ENCODE measurements at regions not wholly inside any gene's neighbourhood (a gene's known extent, or its start where the extent isn't known, plus 50 kb on each side); places are given as distances from the start of the nearest gene placed in this dataset.

- H3K9me3 ChIP-seq, result no peaks in the 10 kb centered on the region
- TF ChIP-seq POLR2A (IDR thresholded peaks at IDR 0.05), result no peak
- TF ChIP-seq CTCF (IDR thresholded peaks at IDR 0.05), result no peak
- no peak for TF ChIP-seq POLR2AphosphoS5 (IDR thresholded peaks at IDR 0.05; ENCODE audit: insufficient read depth in 1 of 2, low read depth in 1 of 2)
- no peak overlapping the region for H3K4me3 ChIP-seq
- H3K27ac ChIP-seq, result no peak overlapping the region
- intact Hi-C loops (cut with DNase I), result no loop called here
- peaks cover 7% of the 10 kb centered on the region for H3K4me1 ChIP-seq
- DNase-seq (ENCODE audit: extremely low spot score in 2 of 2), result no peak
- no peaks in the 10 kb centered on the region for H3K36me3 ChIP-seq
- no peaks in the 10 kb centered on the region for H3K27me3 ChIP-seq
Measured at GRCh38 chr2:19473350-19473749, 114.9 kb upstream of the OSR1 start.

- TF ChIP-seq CTCF (IDR thresholded peaks at IDR 0.05) (no peak), POLR2AphosphoS5 (IDR thresholded peaks at IDR 0.05; ENCODE audit: insufficient read depth in 1 of 2, low read depth in 1 of 2) (no peak)
- Histone ChIP-seq H3K36me3 (no peaks in the 10 kb centered on the region), H3K4me3 (no peak overlapping the region), H3K27ac (no peak overlapping the region), H3K4me1 (peaks cover 7% of the 10 kb centered on the region), H3K27me3 (no peaks in the 10 kb centered on the region), H3K9me3 (no peaks in the 10 kb centered on the region)
- DNase-seq (ENCODE audit: extremely low spot score in 2 of 2), result no peak
- intact Hi-C loops (cut with DNase I), result no loop called here
Measured at GRCh38 chr2:19472391-19472978, 114.1 kb upstream of the OSR1 start.

- intact Hi-C loops (cut with DNase I), result no loop called here
- Histone ChIP-seq H3K27ac (no peak overlapping the region), H3K9me3 (no peaks in the 10 kb centered on the region), H3K27me3 (no peaks in the 10 kb centered on the region), H3K4me3 (no peak overlapping the region), H3K36me3 (no peaks in the 10 kb centered on the region), H3K4me1 (peaks cover 7% of the 10 kb centered on the region)
- TF ChIP-seq CTCF (IDR thresholded peaks at IDR 0.05), result no peak
- no peak for TF ChIP-seq POLR2AphosphoS5 (IDR thresholded peaks at IDR 0.05; ENCODE audit: insufficient read depth in 1 of 2, low read depth in 1 of 2)
- TF ChIP-seq POLR2A (IDR thresholded peaks at IDR 0.05), result no peak
- no peak for DNase-seq (ENCODE audit: extremely low spot score in 2 of 2)
Measured at GRCh38 chr2:19471491-19471890, 113.1 kb upstream of the OSR1 start.

GRCh38 chr2:19465978-19466377, 107.6 kb upstream of the OSR1 start:
- TF ChIP-seq CTCF (IDR thresholded peaks at IDR 0.05), result no peak
- no peak for TF ChIP-seq POLR2AphosphoS5 (IDR thresholded peaks at IDR 0.05; ENCODE audit: insufficient read depth in 1 of 2, low read depth in 1 of 2)
- DNase-seq (ENCODE audit: extremely low spot score in 2 of 2), result no peak
- H3K27ac ChIP-seq, result no peak overlapping the region

GRCh38 chr2:19462256-19462645, 103.8 kb upstream of the OSR1 start:
- no peak for TF ChIP-seq POLR2AphosphoS5 (IDR thresholded peaks at IDR 0.05; ENCODE audit: insufficient read depth in 1 of 2, low read depth in 1 of 2)
- intact Hi-C loops (cut with DNase I), result no loop called here
- Histone ChIP-seq H3K4me1 (no peaks in the 10 kb centered on the region), H3K4me3 (no peak overlapping the region), H3K27me3 (no peaks in the 10 kb centered on the region), H3K27ac (no peak overlapping the region), H3K36me3 (no peaks in the 10 kb centered on the region), H3K9me3 (no peaks in the 10 kb centered on the region)
- DNase-seq (ENCODE audit: extremely low spot score in 2 of 2), result no peak

More at GRCh38 chr2:19465978-19466377, 107.6 kb upstream of the OSR1 start:
- Histone ChIP-seq H3K36me3 (no peaks in the 10 kb centered on the region), H3K27me3 (no peaks in the 10 kb centered on the region), H3K9me3 (no peaks in the 10 kb centered on the region), H3K4me1 (no peaks in the 10 kb centered on the region), H3K4me3 (no peak overlapping the region)
- intact Hi-C loops (cut with DNase I), result no loop called here

All from vagina (tissue), 2 donors.